PC-3 (cell line): ENCODE measurements at regions not wholly inside any gene's neighbourhood (a gene's known extent, or its start where the extent isn't known, plus 50 kb on each side); places are given as distances from the start of the nearest gene placed in this dataset.
"Not testable (repeated sequence)": the region's sequence is repeated elsewhere in the genome, so short reads cannot be mapped to it uniquely, and the experiment has no call there.

Source experiments
- ATAC-seq: fragments of 200-7000 bp; cut with Tn5 transposase; 2 replicates; pipeline ENCODE4 v1.9.1; 2020; ENCODE audit warnings: mild to moderate bottlenecking, moderate library complexity
- BruUV-seq: library from RNA; stranded (reverse); fragments of 400-500 nt; replicated peaks from 2 replicates; lab custom pipeline; 2021; lab: Mats Ljungman, UMichigan
- CTCF ChIA-PET: fragments of 300-600 bp; sonication (Branson Sonifier 250); formaldehyde crosslinking; loops from one replicate; lab custom pipeline; 2022; ENCODE audit warnings: antibody characterized with exemption; lab: Charles Lee
- POLR2A ChIA-PET: fragments of 300-600 bp; sonication (Branson Sonifier 250); formaldehyde crosslinking; loops from one replicate; lab custom pipeline; 2022; ENCODE audit warnings: antibody characterized with exemption; ENCODE audit not compliant: unreplicated experiment; lab: Charles Lee
- DNase-seq: peaks from one replicate; pipeline ENCODE4 v3.0.0-alpha.2; 2015
- H2AFZ ChIP-seq: fragments of 300-600 bp; sonication (generic); 2 replicates; pipeline ENCODE4 v1.6.0; 2016; ENCODE audit warnings: antibody characterized with exemption, low read length
- H3F3A ChIP-seq: fragments of 300-600 bp; sonication (generic); one replicate; pipeline ENCODE4 v1.6.0; 2017; ENCODE audit warnings: antibody characterized with exemption, low read length, control low read depth, mild to moderate bottlenecking; ENCODE audit not compliant: unreplicated experiment
- H3K27ac ChIP-seq: fragments of 300-600 bp; sonication (generic); 2 replicates; pipeline ENCODE4 v1.5.1; 2016; ENCODE audit warnings: mild to moderate bottlenecking, low read length
- H3K27me3 ChIP-seq: fragments of 300-600 bp; sonication (generic); 2 replicates; pipeline ENCODE4 v1.6.1; 2016; ENCODE audit warnings: low read length, mixed read lengths
- H3K36me3 ChIP-seq: fragments of 300-600 bp; sonication (generic); 2 replicates; pipeline ENCODE4 v1.6.1; 2016; ENCODE audit warnings: low read depth, mixed run types, low read length, mixed read lengths
- H3K4me1 ChIP-seq: fragments of 300-600 bp; sonication (generic); 2 replicates; pipeline ENCODE4 v1.5.1; 2016; ENCODE audit warnings: low read length; ENCODE audit not compliant: insufficient read depth
- H3K4me2 ChIP-seq: fragments of 300-600 bp; sonication (generic); 2 replicates; pipeline ENCODE4 v1.6.0; 2016; ENCODE audit warnings: low read length
- H3K4me3 ChIP-seq: fragments of 300-600 bp; sonication (generic); 2 replicates; pipeline ENCODE4 v1.5.1; 2016; ENCODE audit warnings: mild to moderate bottlenecking, low read length, mixed read lengths
- H3K79me2 ChIP-seq: fragments of 300-600 bp; sonication (generic); 2 replicates; pipeline ENCODE4 v1.6.1; 2017; ENCODE audit warnings: low read length, mixed read lengths
- H3K9ac ChIP-seq: fragments of 300-600 bp; sonication (generic); 2 replicates; pipeline ENCODE4 v1.6.0; 2016; ENCODE audit warnings: mild to moderate bottlenecking, low read length
- H3K9me2 ChIP-seq: fragments of 300-600 bp; sonication (generic); replicated peaks from 2 replicates; pipeline ENCODE4 v1.6.1; 2016; ENCODE audit warnings: mixed run types, low read length, mixed read lengths
- H3K9me3 ChIP-seq: fragments of 300-600 bp; sonication (generic); 2 replicates; pipeline ENCODE4 v1.6.1; 2016; ENCODE audit warnings: low read length, mixed read lengths
- H4K20me1 ChIP-seq: fragments of 300-600 bp; sonication (generic); 2 replicates; pipeline ENCODE4 v1.6.1; 2016; ENCODE audit warnings: low read length, mixed read lengths
- CTCF ChIP-seq: fragments of 300-600 bp; sonication (generic); conservative IDR thresholded peaks from 2 replicates; pipeline ENCODE4 v1.5.1; 2017; ENCODE audit warnings: antibody characterized with exemption, low read depth, mild to moderate bottlenecking, low read length
- EZH2 ChIP-seq: fragments of 300-600 bp; sonication (generic); IDR thresholded peaks from one replicate; pipeline ENCODE4 v1.6.1; 2017; ENCODE audit warnings: antibody characterized with exemption, mild to moderate bottlenecking, low read length; ENCODE audit not compliant: unreplicated experiment
- EZH2phosphoT487 ChIP-seq: fragments of 300-600 bp; sonication (generic); IDR thresholded peaks from 2 replicates; pipeline ENCODE4 v1.6.1; 2018; ENCODE audit warnings: mild to moderate bottlenecking, antibody characterized with exemption, low read length, borderline replicate concordance
- intact Hi-C: fragments of 100-400 bp; cut with micrococcal nuclease; formaldehyde crosslinking; loops from 2 replicates; pipeline ENCODE4 v1.9.0; 2023

- H4K20me1 ChIP-seq = no peaks in the 10 kb centered on the region
- H3K4me2 ChIP-seq = no peak overlapping the region
- peak overlapping the region; percentile 54 for H3K27ac ChIP-seq
- peaks cover 40% of the 10 kb centered on the region for H3K4me1 ChIP-seq
- ChIA-PET CTCF (no interaction called here), POLR2A (interaction anchor here (0.7 kb wide), 1 partner anchor 102 kb away, joined by 5 read pairs; no protein-coding TSS in a partner anchor)
- no peak overlapping the region for H3K9ac ChIP-seq
- no peak overlapping the region for H2AFZ ChIP-seq
- H3K79me2 ChIP-seq = no peaks in the 10 kb centered on the region
- BruUV-seq = no TSS peak
- peak; percentile 67 for DNase-seq
- H3K9me3 ChIP-seq = no peaks in the 10 kb centered on the region
- no peak for TF ChIP-seq CTCF
- no peak for TF ChIP-seq EZH2phosphoT487
- TF ChIP-seq EZH2 = no peak
- intact Hi-C loops = no loop called here
- peak; percentile 70 for ATAC-seq
- no peaks in the 10 kb centered on the region for H3F3A ChIP-seq
- no peaks in the 10 kb centered on the region for H3K27me3 ChIP-seq
- no peaks in the 10 kb centered on the region for H3K9me2 ChIP-seq
- H3K36me3 ChIP-seq = no peaks in the 10 kb centered on the region
- no peak overlapping the region for H3K4me3 ChIP-seq
These were observed 239.0 kb downstream of the TOMM20 start for GRCh38 chr1:234889643-234890042.

- H3K4me1 ChIP-seq = peaks cover 26% of the 10 kb centered on the region
- H3K79me2 ChIP-seq, intact Hi-C loops, BruUV-seq, ATAC-seq, H3K9me2 ChIP-seq, H3K4me3 ChIP-seq, H3K27ac ChIP-seq, CTCF ChIA-PET, H3K9me3 ChIP-seq, H4K20me1 ChIP-seq, DNase-seq, POLR2A ChIA-PET, H3F3A ChIP-seq, H3K27me3 ChIP-seq, H3K4me2 ChIP-seq, H3K36me3 ChIP-seq, H2AFZ ChIP-seq, H3K9ac ChIP-seq: not testable (repeated sequence)
These were observed 240.4 kb downstream of the TOMM20 start for GRCh38 chr1:234888247-234888646.

- DNase-seq (no peak), ATAC-seq (no peak)
- H3K4me1 ChIP-seq = peaks cover 23% of the 10 kb centered on the region
- no peak overlapping the region for H3K4me3 ChIP-seq
- H3K9me2 ChIP-seq = no peaks in the 10 kb centered on the region
- no peaks in the 10 kb centered on the region for H3K79me2 ChIP-seq
- H3K4me2 ChIP-seq = no peak overlapping the region
- no peak overlapping the region for H2AFZ ChIP-seq
- no peaks in the 10 kb centered on the region for H3K27me3 ChIP-seq
- no peaks in the 10 kb centered on the region for H4K20me1 ChIP-seq
- H3F3A ChIP-seq = no peaks in the 10 kb centered on the region
- ChIA-PET POLR2A (no interaction called here), CTCF (no interaction called here)
- H3K9ac ChIP-seq = no peak overlapping the region
- intact Hi-C loops = no loop called here
- H3K36me3 ChIP-seq = no peaks in the 10 kb centered on the region
- TF ChIP-seq EZH2phosphoT487 = no peak
- no peak for TF ChIP-seq EZH2
- no peak for TF ChIP-seq CTCF
- no peak overlapping the region for H3K27ac ChIP-seq
- H3K9me3 ChIP-seq = no peaks in the 10 kb centered on the region
- no TSS peak for BruUV-seq
These were observed 241.4 kb downstream of the TOMM20 start for GRCh38 chr1:234887016-234887900.
